ENCODE measurements at regions not wholly inside any gene's neighbourhood (a gene's known extent, or its start where the extent isn't known, plus 50 kb on each side); places are given as distances from the start of the nearest gene placed in this dataset.

DNA sequence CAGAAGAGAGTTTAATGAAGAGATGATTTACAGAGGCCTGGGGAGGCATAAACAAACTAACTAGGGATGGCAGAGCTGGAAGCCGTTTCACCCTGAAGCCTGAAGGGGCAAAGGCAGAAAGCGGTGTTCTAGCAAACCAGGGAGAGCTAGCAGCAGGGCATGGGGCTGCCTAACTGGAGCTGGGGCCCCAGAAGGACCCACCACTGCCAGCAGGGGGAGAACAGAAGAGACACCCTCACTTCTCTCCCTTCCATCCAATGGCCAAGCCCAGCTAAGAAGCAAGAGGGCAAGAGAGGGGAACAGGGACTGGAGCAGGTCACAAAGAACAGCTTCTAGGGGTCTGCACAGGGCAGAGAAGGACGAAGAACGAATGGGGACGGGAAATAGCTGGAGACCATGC is 195.5 kb downstream of the KATNAL1 start:
- no peak for TF ChIP-seq REST (IDR thresholded peaks at IDR 0.05; ENCODE audit: insufficient read depth in 1 of 2, low read depth in 2 of 2, low read length in 1 of 2)
- peak; percentile 9; the same call in 1 of the 2 replicates for TF ChIP-seq CTCF (IDR thresholded peaks at IDR 0.05)
- TF ChIP-seq TCF7L2 (IDR thresholded peaks at IDR 0.05; ENCODE audit: low read depth, low read length): no peak
- no peak for TF ChIP-seq POLR2AphosphoS5 (IDR thresholded peaks at IDR 0.05; ENCODE audit: low read depth, low read length)
- no peak for TF ChIP-seq SIN3A (IDR thresholded peaks at IDR 0.05; ENCODE audit: borderline replicate concordance, insufficient read depth, low read depth, low read length)
